Esophagus squamous epithelium (tissue), 5 donors: ENCODE measurements at regions not wholly inside any gene's neighbourhood (a gene's known extent, or its start where the extent isn't known, plus 50 kb on each side); places are given as distances from the start of the nearest gene placed in this dataset.

Experiments used
- DNase-seq: peaks from one replicate; lab custom pipeline; 2025; lab: John Stamatoyannopoulos, UW
- H3K27ac ChIP-seq, 4 donors: fragments of 200-600 bp; sonication (generic); one replicate each; pipeline ENCODE4 v1.5.1; 2016 to 2019; ENCODE audit warnings: mild to moderate bottlenecking in 1 of 4
- H3K27me3 ChIP-seq, 4 donors: fragments of 200-600 bp; sonication (generic); 1 replicate in 3 of 4; 2 replicates in 1 of 4; pipeline versions ENCODE4 v1.5.1 to v1.6.0; 2017 to 2021; ENCODE audit warnings: antibody characterized with exemption in 1 of 4
- H3K36me3 ChIP-seq, 3 donors: fragments of 200-600 bp; sonication (generic); one replicate each; pipeline ENCODE4 v1.5.1; 2016 to 2019
- H3K4me1 ChIP-seq, 3 donors: fragments of 200-600 bp; sonication (generic); one replicate each; pipeline ENCODE4 v1.5.1; 2017 to 2019
- H3K4me3 ChIP-seq, 4 donors: fragments of 200-600 bp; sonication (generic); 1 replicate in 3 of 4; 2 replicates in 1 of 4; pipeline ENCODE4 v1.5.1; 2016 to 2019; ENCODE audit warnings: mild to moderate bottlenecking in 2 of 4, moderate library complexity in 1 of 4
- H3K9me3 ChIP-seq, 3 donors: fragments of 200-600 bp; sonication (generic); one replicate each; pipeline ENCODE4 v1.5.1; 2016 to 2019
- CTCF ChIP-seq, 6 experiments: fragments of 450-650 bp in 4 of 6; fragments of 200-600 bp in 2 of 6; sonication (generic) in 2 of 6; IDR thresholded peaks; one replicate each; pipeline ENCODE4 v1.5.1; 2016 to 2019; ENCODE audit warnings: antibody characterized with exemption in 6 of 6, mild to moderate bottlenecking in 4 of 6, moderate library complexity in 4 of 6
- POLR2A ChIP-seq, 4 donors: fragments of 450-650 bp; IDR thresholded peaks; one replicate each; pipeline ENCODE4 v1.6.1; 2017; ENCODE audit warnings: antibody characterized with exemption in 4 of 4, mild to moderate bottlenecking in 4 of 4, moderate library complexity in 3 of 4
- WGBS, 2 donors: methylation state at CpG; one replicate each; pipeline ENCODE4 v1.1.5; 2018; 5-methylcytosine and 5-hydroxymethylcytosine counted together
- intact Hi-C: fragments of 100-400 bp; cut with DNase I; formaldehyde crosslinking; loops from one replicate; pipeline ENCODE4 v1.15.0; 2022
- donor health status: DM: yes; HTN: yes; CAD: no.

DNA sequence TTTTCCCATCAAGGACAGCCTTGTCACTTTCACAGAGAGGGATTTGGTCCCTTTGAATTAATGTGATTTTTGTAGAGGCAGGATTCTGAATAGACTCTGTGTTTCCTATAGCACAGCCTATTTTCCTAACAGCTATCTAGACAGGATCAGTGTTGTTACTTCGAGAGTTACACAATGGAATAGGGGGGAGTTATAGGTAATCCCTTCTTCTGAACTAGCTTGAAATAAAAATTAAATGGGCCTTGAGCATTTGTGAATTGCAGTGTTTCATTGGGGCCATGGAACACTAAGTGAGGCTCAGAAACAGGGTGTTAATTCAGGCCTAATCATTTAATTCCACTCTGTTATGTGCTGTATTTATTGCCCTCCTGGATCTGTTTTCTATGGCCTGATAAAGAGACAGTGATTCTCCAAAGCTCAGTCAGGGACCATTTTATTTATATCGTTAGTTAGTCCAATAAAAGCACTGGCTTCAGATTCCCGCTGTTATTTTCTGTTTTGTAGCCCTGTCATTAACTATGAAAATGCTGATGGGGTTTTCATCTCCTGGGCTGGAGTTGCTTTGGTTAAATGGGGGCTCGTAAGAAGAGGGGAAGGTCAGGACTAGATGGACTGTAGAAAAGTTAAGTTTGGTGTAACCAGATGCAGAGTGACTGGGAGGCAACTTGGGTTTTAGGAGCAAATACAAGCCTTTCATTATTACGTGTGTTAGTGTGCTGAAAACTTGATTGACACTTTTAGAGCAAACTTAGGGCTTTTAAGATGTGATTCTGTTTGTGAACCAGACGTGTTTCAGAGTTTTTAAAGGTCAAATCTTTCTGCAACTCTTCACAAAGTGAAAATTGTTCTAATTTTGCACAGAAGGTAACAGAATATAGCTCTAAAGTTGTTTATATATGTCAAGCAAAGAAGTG, 461.0 kb upstream of the HNRNPA3 start:
- intact Hi-C loops, result no loop called here
- H3K27me3 ChIP-seq, result no peaks in the 10 kb centered on the region
- 67 to 70% methylated on average over 6 of the region's 6 CpGs for WGBS, 2 donors
- DNase-seq, result no peak
- no peaks in the 10 kb centered on the region for H3K36me3 ChIP-seq
- H3K9me3 ChIP-seq, result no peaks in the 10 kb centered on the region
- H3K4me1 ChIP-seq, result no peaks in the 10 kb centered on the region
- no peak overlapping the region for H3K27ac ChIP-seq
- TF ChIP-seq CTCF (IDR thresholded peaks at IDR 0.05) (no peak), POLR2A (IDR thresholded peaks at IDR 0.05) (no peak)
- H3K4me3 ChIP-seq, result no peak overlapping the region

GRCh38 chr2:176752295-176752694, 460.3 kb upstream of the HNRNPA3 start:
- Histone ChIP-seq H3K4me1 (no peaks in the 10 kb centered on the region), H3K27me3 (no peaks in the 10 kb centered on the region), H3K36me3 (no peaks in the 10 kb centered on the region), H3K4me3 (no peak overlapping the region), H3K27ac (no peak overlapping the region), H3K9me3 (no peaks in the 10 kb centered on the region)
- TF ChIP-seq POLR2A (IDR thresholded peaks at IDR 0.05) (no peak), CTCF (IDR thresholded peaks at IDR 0.05) (no peak)
- DNase-seq, result no peak
- intact Hi-C loops, result no loop called here
- 95% methylated on average over 1 of the region's 1 CpG for WGBS, 2 donors

DNA sequence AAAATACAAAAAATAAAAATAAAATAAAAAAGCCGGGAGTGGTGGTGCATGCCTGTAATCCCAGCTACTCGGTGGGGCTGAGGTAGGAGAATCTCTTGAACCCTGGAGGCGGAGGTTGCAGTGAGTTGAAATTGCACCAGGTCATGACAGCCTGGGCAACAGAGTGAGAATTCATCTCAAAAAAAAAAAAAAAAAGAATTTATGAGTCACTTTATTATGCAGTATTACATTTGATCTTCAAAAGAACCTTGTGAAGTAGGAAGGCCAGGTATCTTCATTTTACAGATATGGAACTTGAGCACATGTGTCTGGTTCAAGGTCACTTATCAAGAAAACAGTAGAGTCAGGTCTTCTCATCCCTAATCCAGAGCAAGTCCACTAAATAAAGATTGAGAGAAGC, 459.4 kb upstream of the HNRNPA3 start:
- intact Hi-C loops, result no loop called here
- Histone ChIP-seq H3K9me3 (no peaks in the 10 kb centered on the region), H3K27ac (no peak overlapping the region), H3K36me3 (no peaks in the 10 kb centered on the region), H3K4me3 (no peak overlapping the region), H3K4me1 (no peaks in the 10 kb centered on the region), H3K27me3 (no peaks in the 10 kb centered on the region)
- no peak for TF ChIP-seq CTCF (IDR thresholded peaks at IDR 0.05)
- TF ChIP-seq POLR2A (IDR thresholded peaks at IDR 0.05), result no peak
- 71 to 82% methylated on average over 3 of the region's 3 CpGs for WGBS, 2 donors
- DNase-seq, result no peak

- 29 to 32% methylated on average over 2 of the region's 2 CpGs for WGBS, 2 donors
- no peak for DNase-seq
Observed at GRCh38 chr2:176753752-176754474, 458.7 kb upstream of the HNRNPA3 start.

More at GRCh38 chr2:176753752-176754474, 458.7 kb upstream of the HNRNPA3 start:
- intact Hi-C loops, result no loop called here
- no peaks in the 10 kb centered on the region for H3K36me3 ChIP-seq
- TF ChIP-seq CTCF (IDR thresholded peaks at IDR 0.05), result no peak
- no peak for TF ChIP-seq POLR2A (IDR thresholded peaks at IDR 0.05)
- no peak overlapping the region for H3K4me3 ChIP-seq
- no peaks in the 10 kb centered on the region for H3K4me1 ChIP-seq
- H3K27ac ChIP-seq, result peak overlapping the region in 1 of 4 donors; percentile 6
- H3K9me3 ChIP-seq, result no peaks in the 10 kb centered on the region
- no peaks in the 10 kb centered on the region for H3K27me3 ChIP-seq
